GM23338 (cell line): ENCODE measurements at regions not wholly inside any gene's neighbourhood (a gene's known extent, or its start where the extent isn't known, plus 50 kb on each side); places are given as distances from the start of the nearest gene placed in this dataset.

Experiments used
- CTCF ChIP-seq, 2 experiments: fragments of 200-600 bp in 1 of 2; sonication (generic) in 1 of 2; conservative IDR thresholded peaks; 2 replicates each; pipeline versions ENCODE4 v1.5.1 to v1.6.1; 2016 to 2017; ENCODE audit warnings: antibody characterized with exemption in 2 of 2, low read depth in 2 of 2, mild to moderate bottlenecking in 2 of 2, moderate library complexity in 1 of 2
- EZH2 ChIP-seq: fragments of 200-600 bp; sonication (generic); IDR thresholded peaks from one replicate; pipeline ENCODE4 v1.8.0; 2017; ENCODE audit warnings: antibody characterized with exemption, mild to moderate bottlenecking, low read depth; ENCODE audit not compliant: unreplicated experiment
- EZH2phosphoT487 ChIP-seq: fragments of 200-600 bp; sonication (generic); IDR thresholded peaks from one replicate; pipeline ENCODE4 v1.8.1; 2018; ENCODE audit warnings: antibody characterized with exemption; ENCODE audit not compliant: unreplicated experiment

- TF ChIP-seq CTCF (conservative IDR thresholded peaks at IDR 0.05; ENCODE audit: low read depth in 2 of 2) (no peak), EZH2phosphoT487 (no peak), EZH2 (no peak)
Measured at GRCh38 chr6:43860285-43860684, 90.3 kb downstream of the VEGFA start.
